Kidney (tissue), 13 donors: ENCODE measurements at regions not wholly inside any gene's neighbourhood (a gene's known extent, or its start where the extent isn't known, plus 50 kb on each side); places are given as distances from the start of the nearest gene placed in this dataset.

Experiments used
- DNase-seq, 5 donors: peaks; one replicate each; pipeline ENCODE4 v3.0.0-alpha.2; 2013 to 2020
- FAIRE-seq: peaks from 2 replicates; lab custom pipeline; 2012; peaks lifted over from hg19 to GRCh38; lab: Jason Lieb, UNC
- H3K27ac ChIP-seq, 2 donors: one replicate each; pipeline ENCODE4 v1.7.0; 2013; ENCODE audit warnings: low read depth in 2 of 2, low read length in 2 of 2, inconsistent platforms in 1 of 2
- H3K27me3 ChIP-seq: one replicate; pipeline ENCODE4 v1.7.1; 2013; ENCODE audit warnings: low read length, inconsistent platforms; ENCODE audit not compliant: control insufficient read depth, insufficient read depth
- H3K36me3 ChIP-seq, 3 donors: one replicate each; pipeline versions ENCODE4 v1.7.0 to v1.7.1; 2013; ENCODE audit warnings: low read length in 3 of 3, control low read depth in 1 of 3, inconsistent platforms in 1 of 3; ENCODE audit not compliant: insufficient read depth in 3 of 3, control insufficient read depth in 2 of 3
- H3K4me1 ChIP-seq, 3 donors: one replicate each; pipeline versions ENCODE4 v1.7.0 to v1.7.1; 2013; ENCODE audit warnings: low read length in 3 of 3, inconsistent platforms in 1 of 3, low read depth in 1 of 3; ENCODE audit not compliant: control insufficient read depth in 2 of 3, insufficient read depth in 2 of 3
- H3K4me3 ChIP-seq, 3 donors: one replicate each; pipeline versions ENCODE4 v1.7.0 to v1.8.1; 2013; ENCODE audit warnings: low read length in 3 of 3, control low read depth in 1 of 3, inconsistent platforms in 1 of 3
- H3K9ac ChIP-seq, 3 donors: one replicate each; pipeline versions ENCODE4 v1.7.0 to v1.7.1; 2013; ENCODE audit warnings: low read length in 3 of 3, control low read depth in 1 of 3, inconsistent platforms in 1 of 3
- H3K9me3 ChIP-seq, 3 donors: one replicate each; pipeline versions ENCODE4 v1.7.0 to v1.7.1; 2013; ENCODE audit warnings: low read length in 3 of 3, control low read depth in 1 of 3, inconsistent platforms in 1 of 3; ENCODE audit not compliant: control insufficient read depth in 2 of 3, insufficient read depth in 1 of 3
- intact Hi-C: fragments of 100-400 bp; cut with DNase I; formaldehyde crosslinking; loops from one replicate; pipeline ENCODE4 v1.11.1; 2022
- TF ChIP-seq, protein P1 (sequence below): IDR thresholded peaks from 3 replicates; pipeline ENCODE4 v1.5.1; 2012; ENCODE audit warnings: mild to moderate bottlenecking, moderate library complexity, borderline replicate concordance; ENCODE audit not compliant: insufficient read depth; ENCODE audit errors: extremely low read depth
- donor health status: control.
- donor health status: control.
- donor health status: control.
- donor health status: control.
- donor health status: control.
- donor health status: DM: yes; HTN: yes; CAD: no.
- donor health status: Normal renal cell carcinoma (clear cell type).

DNA sequence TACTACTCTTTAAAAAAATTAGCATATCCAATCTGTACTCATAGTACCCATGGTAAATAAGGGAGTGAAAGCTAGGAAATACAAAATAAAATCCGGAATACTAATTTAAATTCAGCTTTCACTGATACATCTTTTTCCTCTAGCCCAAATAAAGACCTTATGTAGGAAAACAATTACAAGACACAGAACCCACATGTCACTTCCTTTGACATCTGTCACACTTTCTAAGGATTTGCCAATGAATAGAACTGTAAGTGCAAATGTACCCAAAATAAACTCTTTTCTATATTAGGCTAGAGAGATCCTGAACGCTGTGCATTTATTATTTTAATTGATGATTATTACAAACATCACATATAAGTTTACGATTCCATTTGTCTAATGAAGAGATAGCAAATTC is 393.0 kb downstream of the LRRIQ3 start:
- TF ChIP-seq, protein P1, sequence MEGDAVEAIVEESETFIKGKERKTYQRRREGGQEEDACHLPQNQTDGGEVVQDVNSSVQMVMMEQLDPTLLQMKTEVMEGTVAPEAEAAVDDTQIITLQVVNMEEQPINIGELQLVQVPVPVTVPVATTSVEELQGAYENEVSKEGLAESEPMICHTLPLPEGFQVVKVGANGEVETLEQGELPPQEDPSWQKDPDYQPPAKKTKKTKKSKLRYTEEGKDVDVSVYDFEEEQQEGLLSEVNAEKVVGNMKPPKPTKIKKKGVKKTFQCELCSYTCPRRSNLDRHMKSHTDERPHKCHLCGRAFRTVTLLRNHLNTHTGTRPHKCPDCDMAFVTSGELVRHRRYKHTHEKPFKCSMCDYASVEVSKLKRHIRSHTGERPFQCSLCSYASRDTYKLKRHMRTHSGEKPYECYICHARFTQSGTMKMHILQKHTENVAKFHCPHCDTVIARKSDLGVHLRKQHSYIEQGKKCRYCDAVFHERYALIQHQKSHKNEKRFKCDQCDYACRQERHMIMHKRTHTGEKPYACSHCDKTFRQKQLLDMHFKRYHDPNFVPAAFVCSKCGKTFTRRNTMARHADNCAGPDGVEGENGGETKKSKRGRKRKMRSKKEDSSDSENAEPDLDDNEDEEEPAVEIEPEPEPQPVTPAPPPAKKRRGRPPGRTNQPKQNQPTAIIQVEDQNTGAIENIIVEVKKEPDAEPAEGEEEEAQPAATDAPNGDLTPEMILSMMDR = no peak
- no peak for FAIRE-seq
- Histone ChIP-seq H3K9ac (no peak overlapping the region), H3K4me3 (no peak overlapping the region), H3K4me1 (no peaks in the 10 kb centered on the region), H3K9me3 (no peaks in the 10 kb centered on the region), H3K27me3 (no peaks in the 10 kb centered on the region), H3K27ac (no peak overlapping the region), H3K36me3 (no peaks in the 10 kb centered on the region)
- intact Hi-C loops = no loop called here
- DNase-seq = no peak

DNA sequence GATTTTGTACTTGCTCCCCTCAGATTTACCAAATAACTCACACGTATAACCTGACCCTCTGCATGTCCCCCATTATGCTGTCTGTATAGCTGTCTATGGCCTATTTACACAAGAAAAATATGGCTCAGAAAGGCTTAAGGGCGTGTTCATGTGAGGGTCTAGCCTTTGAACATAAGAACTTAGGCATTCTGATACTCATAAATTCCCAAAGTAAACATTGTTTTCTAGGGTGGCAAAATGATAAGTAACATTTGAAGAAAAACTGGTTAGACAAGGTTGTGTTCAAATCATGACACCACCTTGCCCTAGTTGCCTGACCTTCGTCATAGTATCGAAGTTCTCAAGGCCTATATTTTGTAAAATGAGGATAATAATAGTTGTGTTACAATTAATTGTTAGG is 394.6 kb downstream of the LRRIQ3 start:
- no peak for DNase-seq
- TF ChIP-seq, protein P1 = no peak

DNA sequence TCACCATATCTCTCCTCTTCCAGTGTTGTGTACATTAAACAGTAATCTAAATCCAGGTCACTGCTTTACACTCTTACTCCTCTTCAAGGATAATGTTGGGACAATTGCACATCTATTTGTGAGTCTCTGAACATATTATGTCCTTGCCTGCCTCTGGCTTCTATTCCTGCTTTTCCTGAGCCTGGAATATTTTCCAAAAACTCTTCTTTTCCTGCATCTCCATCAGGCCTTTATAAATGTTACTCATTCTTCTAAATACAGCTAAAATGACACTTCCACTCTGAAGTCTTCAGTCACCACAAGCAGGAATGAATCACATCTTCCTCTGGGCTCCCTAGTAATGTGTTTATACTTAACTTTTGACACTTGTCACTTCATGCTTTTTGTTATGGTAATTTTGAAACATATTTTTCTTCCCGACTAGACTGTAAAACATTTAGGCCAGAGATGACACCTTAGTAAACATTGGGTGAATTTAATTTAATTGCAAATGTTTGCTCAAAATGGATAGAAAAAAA is 396.0 kb downstream of the LRRIQ3 start:
- DNase-seq = no peak
- Histone ChIP-seq H3K27me3 (no peaks in the 10 kb centered on the region), H3K4me1 (no peaks in the 10 kb centered on the region), H3K9ac (no peak overlapping the region), H3K27ac (no peak overlapping the region), H3K36me3 (no peaks in the 10 kb centered on the region), H3K9me3 (no peaks in the 10 kb centered on the region), H3K4me3 (no peak overlapping the region)
- TF ChIP-seq, protein P1 = no peak
- no peak for FAIRE-seq
- intact Hi-C loops = no loop called here

More for the DNA sequence above, 394.6 kb downstream of the LRRIQ3 start:
- Histone ChIP-seq H3K36me3 (no peaks in the 10 kb centered on the region), H3K27ac (no peak overlapping the region), H3K9me3 (no peaks in the 10 kb centered on the region), H3K4me3 (no peak overlapping the region), H3K9ac (no peak overlapping the region), H3K27me3 (no peaks in the 10 kb centered on the region), H3K4me1 (no peaks in the 10 kb centered on the region)
- no peak for FAIRE-seq
- intact Hi-C loops = no loop called here

DNA sequence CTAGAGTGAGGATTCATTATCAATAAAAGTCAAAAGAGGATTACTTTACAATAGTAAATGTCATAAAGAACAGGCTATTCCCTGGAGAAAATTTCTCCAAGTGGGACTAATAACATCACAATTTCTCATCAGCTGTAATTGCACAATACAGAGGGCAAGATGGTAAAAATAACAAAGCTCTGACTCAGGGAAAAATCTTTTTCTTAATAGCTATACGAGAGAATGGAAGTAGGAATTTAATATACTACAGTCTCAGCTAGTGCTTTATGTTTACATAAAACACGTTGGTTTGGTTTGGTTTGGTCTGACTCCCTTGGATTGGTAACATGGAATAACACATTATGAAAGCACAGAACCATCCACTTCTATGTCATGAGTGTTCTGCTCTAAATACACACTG is 397.6 kb downstream of the LRRIQ3 start:
- no peak for FAIRE-seq
- TF ChIP-seq, protein P1 = no peak
- Histone ChIP-seq H3K4me3 (no peak overlapping the region), H3K36me3 (no peaks in the 10 kb centered on the region), H3K9me3 (no peaks in the 10 kb centered on the region), H3K27me3 (no peaks in the 10 kb centered on the region), H3K9ac (no peak overlapping the region), H3K4me1 (no peaks in the 10 kb centered on the region), H3K27ac (no peak overlapping the region)
- no peak for DNase-seq
- intact Hi-C loops = no loop called here
